ENCODE measurements at regions not wholly inside any gene's neighbourhood (a gene's known extent, or its start where the extent isn't known, plus 50 kb on each side); places are given as distances from the start of the nearest gene placed in this dataset.

DNA sequence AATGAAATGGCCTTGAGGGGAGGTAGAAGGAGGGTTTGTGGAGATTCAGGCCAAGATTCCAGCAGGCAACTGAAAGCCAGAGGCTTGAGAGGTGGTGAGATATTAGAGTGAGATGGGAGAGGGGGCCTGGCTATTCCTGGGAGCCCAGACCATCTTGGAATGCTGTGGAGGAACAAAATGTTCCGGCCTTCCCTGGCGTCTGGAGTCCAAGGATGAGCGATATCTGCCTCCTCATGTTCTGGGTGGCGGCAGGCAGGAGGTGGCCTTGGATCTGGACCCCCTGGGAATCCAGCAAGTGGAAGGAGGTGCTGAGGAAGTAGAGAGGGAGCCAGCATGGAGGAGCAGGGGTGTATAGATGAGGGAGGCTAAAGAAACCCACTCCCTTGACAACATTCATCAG is 335.9 kb downstream of the CYP26B1 start:
- TF ChIP-seq GABPA (IDR thresholded peaks at IDR 0.05; ENCODE audit: low read depth) (no peak), BACH1 (IDR thresholded peaks at IDR 0.05; ENCODE audit: borderline replicate concordance) (no peak), RBBP5 (conservative IDR thresholded peaks at IDR 0.05) (no peak), POU2F2 (IDR thresholded peaks at IDR 0.05; ENCODE audit: borderline replicate concordance, low read depth, low read length) (no peak), POLR2A (IDR thresholded peaks at IDR 0.05; ENCODE audit: low read depth, low read length) (no peak), NFIC (IDR thresholded peaks at IDR 0.05; ENCODE audit: low read depth, low read length) (no peak), SMARCA5 (IDR thresholded peaks at IDR 0.05) (no peak), SREBF2 (IDR thresholded peaks at IDR 0.05; ENCODE audit: low read length) (no peak), TBL1XR1 (IDR thresholded peaks at IDR 0.05; ENCODE audit: low read depth, low read length) (no peak), PBX3 (IDR thresholded peaks at IDR 0.05; ENCODE audit: insufficient replicate concordance, low read depth, low read length) (no peak)
- TF ChIP-seq, protein P1, sequence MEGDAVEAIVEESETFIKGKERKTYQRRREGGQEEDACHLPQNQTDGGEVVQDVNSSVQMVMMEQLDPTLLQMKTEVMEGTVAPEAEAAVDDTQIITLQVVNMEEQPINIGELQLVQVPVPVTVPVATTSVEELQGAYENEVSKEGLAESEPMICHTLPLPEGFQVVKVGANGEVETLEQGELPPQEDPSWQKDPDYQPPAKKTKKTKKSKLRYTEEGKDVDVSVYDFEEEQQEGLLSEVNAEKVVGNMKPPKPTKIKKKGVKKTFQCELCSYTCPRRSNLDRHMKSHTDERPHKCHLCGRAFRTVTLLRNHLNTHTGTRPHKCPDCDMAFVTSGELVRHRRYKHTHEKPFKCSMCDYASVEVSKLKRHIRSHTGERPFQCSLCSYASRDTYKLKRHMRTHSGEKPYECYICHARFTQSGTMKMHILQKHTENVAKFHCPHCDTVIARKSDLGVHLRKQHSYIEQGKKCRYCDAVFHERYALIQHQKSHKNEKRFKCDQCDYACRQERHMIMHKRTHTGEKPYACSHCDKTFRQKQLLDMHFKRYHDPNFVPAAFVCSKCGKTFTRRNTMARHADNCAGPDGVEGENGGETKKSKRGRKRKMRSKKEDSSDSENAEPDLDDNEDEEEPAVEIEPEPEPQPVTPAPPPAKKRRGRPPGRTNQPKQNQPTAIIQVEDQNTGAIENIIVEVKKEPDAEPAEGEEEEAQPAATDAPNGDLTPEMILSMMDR (IDR thresholded peaks at IDR 0.05 in 2 of 3, conservative IDR thresholded peaks at IDR 0.05 in 1 of 3; ENCODE audit: control insufficient read depth in 2 of 3, extremely low read depth in 1 of 3, insufficient read depth in 1 of 3, low read depth in 3 of 3, low read length in 3 of 3) = no peak

Data from GM12878 (cell line).